ENCODE measurements at regions not wholly inside any gene's neighbourhood (a gene's known extent, or its start where the extent isn't known, plus 50 kb on each side); places are given as distances from the start of the nearest gene placed in this dataset.

- TF ChIP-seq GATA1 (IDR thresholded peaks at IDR 0.05; ENCODE audit: low read depth, low read length): no peak
- TF ChIP-seq POLR2A (IDR thresholded peaks at IDR 0.05; ENCODE audit: low read length): no peak
Measured at GRCh38 chr18:25457126-25457525, 105.2 kb upstream of the ZNF521 start.
